H9 (cell line): ENCODE measurements at regions not wholly inside any gene's neighbourhood (a gene's known extent, or its start where the extent isn't known, plus 50 kb on each side); places are given as distances from the start of the nearest gene placed in this dataset.

Source experiments
- DNase-seq: peaks from one replicate; pipeline ENCODE4 v3.0.0-alpha.2; 2017
- H2AFZ ChIP-seq: one replicate; pipeline ENCODE4 v1.6.1; 2013; ENCODE audit warnings: mild to moderate bottlenecking, low read length, control low read depth, moderate library complexity
- H2AK5ac ChIP-seq: 2 replicates; pipeline ENCODE4 v1.6.1; 2013; ENCODE audit warnings: low read length, control low read depth, mixed read lengths; ENCODE audit not compliant: insufficient read length
- H2BK120ac ChIP-seq: one replicate; pipeline ENCODE4 v1.6.1; 2013; ENCODE audit warnings: low read depth, mild to moderate bottlenecking, low read length, control low read depth, inconsistent platforms; ENCODE audit not compliant: poor library complexity, severe bottlenecking
- H2BK12ac ChIP-seq: 2 replicates; pipeline ENCODE4 v1.6.1; 2013; ENCODE audit warnings: low read length, control low read depth, mixed read lengths, low read depth; ENCODE audit not compliant: insufficient read length
- H2BK15ac ChIP-seq: 2 replicates; pipeline ENCODE4 v1.6.1; 2013; ENCODE audit warnings: low read depth, low read length, control low read depth
- H2BK20ac ChIP-seq: one replicate; pipeline ENCODE4 v1.6.1; 2013; ENCODE audit warnings: low read depth, mild to moderate bottlenecking, low read length, control low read depth, inconsistent platforms; ENCODE audit not compliant: poor library complexity, severe bottlenecking
- H2BK5ac ChIP-seq: 2 replicates; pipeline ENCODE4 v1.6.1; 2013; ENCODE audit warnings: low read length, control low read depth, mixed read lengths; ENCODE audit not compliant: insufficient read length
- H3K14ac ChIP-seq: 2 replicates; pipeline ENCODE4 v1.6.1; 2013; ENCODE audit warnings: low read length, control low read depth; ENCODE audit not compliant: insufficient read depth
- H3K18ac ChIP-seq: 2 replicates; pipeline ENCODE4 v1.6.1; 2013; ENCODE audit warnings: low read depth, mild to moderate bottlenecking, mixed read lengths, low read length, control low read depth; ENCODE audit not compliant: insufficient read length
- H3K23ac ChIP-seq: 2 replicates; pipeline ENCODE4 v1.6.1; 2013; ENCODE audit warnings: low read length, control low read depth, mixed read lengths, low read depth; ENCODE audit not compliant: insufficient read length
- H3K23me2 ChIP-seq: 2 replicates; pipeline ENCODE4 v1.6.1; 2013; ENCODE audit warnings: low read depth, mild to moderate bottlenecking, mixed read lengths, low read length, control low read depth; ENCODE audit not compliant: insufficient read length, poor library complexity, severe bottlenecking
- H3K27ac ChIP-seq: 2 replicates; pipeline ENCODE4 v1.5.1; 2013; ENCODE audit warnings: low read length, control low read depth, mixed read lengths, low read depth; ENCODE audit not compliant: insufficient read length
- H3K27me3 ChIP-seq: 2 replicates; pipeline ENCODE4 v1.6.1; 2013; ENCODE audit warnings: low read length, control low read depth, inconsistent platforms; ENCODE audit not compliant: insufficient read depth
- H3K4ac ChIP-seq: 2 replicates; pipeline ENCODE4 v1.6.1; 2013; ENCODE audit warnings: low read depth, mild to moderate bottlenecking, control low read depth, inconsistent platforms, low read length, moderate library complexity
- H3K4me1 ChIP-seq: 2 replicates; pipeline ENCODE4 v1.6.1; 2013; ENCODE audit warnings: low read length, control low read depth, inconsistent platforms; ENCODE audit not compliant: insufficient read depth
- H3K4me2 ChIP-seq: 2 replicates; pipeline ENCODE4 v1.6.1; 2013; ENCODE audit warnings: low read length, control low read depth, mixed read lengths; ENCODE audit not compliant: insufficient read length, insufficient read depth
- H3K56ac ChIP-seq: 2 replicates; pipeline ENCODE4 v1.6.1; 2013; ENCODE audit warnings: low read depth, mild to moderate bottlenecking, mixed read lengths, low read length, control low read depth; ENCODE audit not compliant: insufficient read length
- H3K79me1 ChIP-seq: 2 replicates; pipeline ENCODE4 v1.6.1; 2013; ENCODE audit warnings: low read depth, mild to moderate bottlenecking, moderate library complexity, low read length, control low read depth, inconsistent platforms; ENCODE audit not compliant: insufficient read depth, poor library complexity, severe bottlenecking
- H3K79me2 ChIP-seq: 2 replicates; pipeline ENCODE4 v1.6.1; 2013; ENCODE audit warnings: low read length, control low read depth, inconsistent platforms; ENCODE audit not compliant: insufficient read depth
- H3K9ac ChIP-seq: 2 replicates; pipeline ENCODE4 v1.6.1; 2013; ENCODE audit warnings: low read length, control low read depth, mixed read lengths; ENCODE audit not compliant: insufficient read length; ENCODE audit errors: extremely low read depth
- H3K9me3 ChIP-seq: one replicate; pipeline ENCODE4 v1.6.1; 2013; ENCODE audit warnings: low read depth, low read length, inconsistent platforms; ENCODE audit not compliant: control insufficient read depth
- H3T11ph ChIP-seq: one replicate; pipeline ENCODE4 v1.6.1; 2013; ENCODE audit warnings: mild to moderate bottlenecking, low read length, control low read depth, inconsistent platforms
- H4K20me1 ChIP-seq: one replicate; pipeline ENCODE4 v1.6.1; 2013; ENCODE audit not compliant: control insufficient read depth, insufficient read length, insufficient read depth
- H4K5ac ChIP-seq: 2 replicates; pipeline ENCODE4 v1.6.1; 2013; ENCODE audit warnings: low read depth, mild to moderate bottlenecking, mixed read lengths, low read length, control low read depth; ENCODE audit not compliant: insufficient read length
- H4K8ac ChIP-seq: replicated peaks from 2 replicates; pipeline ENCODE4 v1.6.1; 2013; ENCODE audit warnings: low read length, control low read depth, mixed read lengths, low read depth; ENCODE audit not compliant: insufficient read length
- H4K91ac ChIP-seq: 2 replicates; pipeline ENCODE4 v1.6.1; 2013; ENCODE audit warnings: low read depth, mild to moderate bottlenecking, moderate library complexity, mixed read lengths, low read length, control low read depth; ENCODE audit not compliant: insufficient read length
- H3K27ac Mint-ChIP-seq, 3 experiments: 2 replicates in 2 of 3; 3 replicates in 1 of 3; pipeline ENCODE4 v1.8.0; 2020 to 2021; ENCODE audit warnings: mixed read lengths in 3 of 3, mild to moderate bottlenecking in 1 of 3, moderate library complexity in 1 of 3
- H3K27me3 Mint-ChIP-seq: 2 replicates; pipeline ENCODE4 v1.8.0; 2021; ENCODE audit warnings: low read depth, mild to moderate bottlenecking, moderate library complexity, mixed read lengths
- H3K36me3 Mint-ChIP-seq, 3 experiments: 2 replicates in 2 of 3; 3 replicates in 1 of 3; pipeline ENCODE4 v1.8.0; 2020 to 2021; ENCODE audit warnings: low read depth in 3 of 3, mixed read lengths in 3 of 3; ENCODE audit not compliant: insufficient read depth in 1 of 3
- H3K4me1 Mint-ChIP-seq, 2 experiments: 2 replicates each; pipeline ENCODE4 v1.8.0; 2020; ENCODE audit warnings: mixed read lengths in 2 of 2
- H3K4me3 Mint-ChIP-seq, 2 experiments: 2 replicates in 1 of 2; 3 replicates in 1 of 2; pipeline ENCODE4 v1.8.0; 2020 to 2021; ENCODE audit warnings: mild to moderate bottlenecking in 2 of 2, mixed read lengths in 2 of 2, moderate library complexity in 1 of 2
- H3K9me3 Mint-ChIP-seq, 2 experiments: 2 replicates in 1 of 2; 3 replicates in 1 of 2; pipeline ENCODE4 v1.8.0; 2020; ENCODE audit warnings: mild to moderate bottlenecking in 2 of 2, mixed read lengths in 2 of 2, moderate library complexity in 1 of 2
- CTCF ChIP-seq: fragments of 200-600 bp; sonication (generic); conservative IDR thresholded peaks from 3 replicates; pipeline ENCODE4 v1.8.0; 2021; ENCODE audit warnings: antibody characterized with exemption, mild to moderate bottlenecking
- WGBS: extraction: QIAGEN DNeasy Blood & Tissue Kit; methylation state at CpG from one replicate; pipeline ENCODE4 v1.1.7; 2013; ENCODE audit warnings: missing lambda C conversion rate, low lambda C conversion rate, mixed read lengths; ENCODE audit not compliant: insufficient read length; ENCODE audit errors: extremely low coverage; 5-methylcytosine and 5-hydroxymethylcytosine counted together

GRCh38 chr5:52448111-52448510 is 339.6 kb upstream of the ITGA1 start:
- Histone ChIP-seq H3T11ph (no peak overlapping the region), H3K9me3 (no peaks in the 10 kb centered on the region), H3K56ac (no peak overlapping the region), H3K4ac (no peak overlapping the region), H3K23me2 (no peaks in the 10 kb centered on the region), H3K9ac (no peak overlapping the region), H3K79me1 (no peaks in the 10 kb centered on the region), H4K20me1 (no peaks in the 10 kb centered on the region), H3K79me2 (no peaks in the 10 kb centered on the region), H2BK5ac (no peak overlapping the region), H4K8ac (no peak overlapping the region), H4K91ac (no peak overlapping the region), H3K27ac (no peak overlapping the region), H2AK5ac (no peak overlapping the region), H3K18ac (no peak overlapping the region), H3K27me3 (no peaks in the 10 kb centered on the region; the same call in 1 of the 2 replicates), H2BK120ac (no peak overlapping the region), H3K23ac (no peak overlapping the region), H3K4me1 (no peaks in the 10 kb centered on the region; the same call in 1 of the 2 replicates), H4K5ac (no peak overlapping the region), H2BK20ac (no peak overlapping the region), H3K14ac (no peak overlapping the region), H3K4me2 (no peak overlapping the region), H2BK12ac (no peak overlapping the region), H2BK15ac (no peak overlapping the region), H2AFZ (no peak overlapping the region)
- no peaks in the 10 kb centered on the region; the same call in none of the 2 replicates for H3K27me3 Mint-ChIP-seq
- H3K4me1 Mint-ChIP-seq: peaks cover 33 to 38% of the 10 kb centered on the region in 2 experiments
- WGBS: no CpG with 5 or more reads among the region's 2 CpGs
- DNase-seq: no peak
- H3K4me3 Mint-ChIP-seq: no peak overlapping the region
- H3K36me3 Mint-ChIP-seq: no peaks in the 10 kb centered on the region
- H3K27ac Mint-ChIP-seq: no peak overlapping the region
- H3K9me3 Mint-ChIP-seq: peaks cover 0 to 2% of the 10 kb centered on the region in 2 experiments; a peak in 2 of 5 replicates
- no peak for TF ChIP-seq CTCF
